Ascending aorta (tissue), 2 donors: ENCODE measurements at regions not wholly inside any gene's neighbourhood (a gene's known extent, or its start where the extent isn't known, plus 50 kb on each side); places are given as distances from the start of the nearest gene placed in this dataset.

Experiments
- DNase-seq, 2 donors: peaks; one replicate each; pipeline ENCODE4 v3.0.0-alpha.2; 2019; ENCODE audit warnings: low spot score in 2 of 2
- H3K27ac ChIP-seq, 2 donors: fragments of 200-600 bp; sonication (generic); one replicate each; pipeline ENCODE4 v1.5.1; 2016 to 2017; ENCODE audit warnings: mild to moderate bottlenecking in 1 of 2
- H3K27me3 ChIP-seq: fragments of 200-600 bp; sonication (generic); one replicate; pipeline ENCODE4 v1.5.1; 2017
- H3K36me3 ChIP-seq, 2 donors: fragments of 200-600 bp; sonication (generic); one replicate each; pipeline ENCODE4 v1.5.1; 2016
- H3K4me1 ChIP-seq, 2 donors: fragments of 200-600 bp; sonication (generic); one replicate each; pipeline ENCODE4 v1.5.1; 2016 to 2017; ENCODE audit warnings: mild to moderate bottlenecking in 1 of 2
- H3K4me3 ChIP-seq, 2 donors: fragments of 200-600 bp; sonication (generic); one replicate each; pipeline ENCODE4 v1.5.1; 2016 to 2017; ENCODE audit warnings: mild to moderate bottlenecking in 1 of 2
- H3K9me3 ChIP-seq, 2 donors: fragments of 200-600 bp; sonication (generic); one replicate each; pipeline ENCODE4 v1.5.1; 2016
- CTCF ChIP-seq, 3 experiments: fragments of 200-600 bp in 2 of 3; fragments of 450-650 bp in 1 of 3; sonication (generic) in 2 of 3; IDR thresholded peaks; one replicate each; pipeline ENCODE4 v1.5.1; 2016 to 2019; ENCODE audit warnings: antibody characterized with exemption in 3 of 3, mild to moderate bottlenecking in 1 of 3, moderate library complexity in 1 of 3
- intact Hi-C: fragments of 100-400 bp; cut with DNase I; formaldehyde crosslinking; loops from one replicate; pipeline ENCODE4 v1.15.1; 2023

- H3K27ac ChIP-seq: no peak overlapping the region
- no peak overlapping the region for H3K4me3 ChIP-seq
- no peaks in the 10 kb centered on the region for H3K27me3 ChIP-seq
- no peaks in the 10 kb centered on the region for H3K9me3 ChIP-seq
- H3K4me1 ChIP-seq: no peaks in the 10 kb centered on the region
- no peak for DNase-seq
- no peaks in the 10 kb centered on the region for H3K36me3 ChIP-seq
- no peak for TF ChIP-seq CTCF (IDR thresholded peaks at IDR 0.05)
- intact Hi-C loops: no loop called here
These were observed 127.0 kb upstream of the CNTN6 start for GRCh38 chr3:965826-966225.

- TF ChIP-seq CTCF (IDR thresholded peaks at IDR 0.05): no peak
- H3K36me3 ChIP-seq: no peaks in the 10 kb centered on the region
- H3K4me3 ChIP-seq: no peak overlapping the region
- no peak for DNase-seq
- H3K27ac ChIP-seq: no peak overlapping the region
- no peaks in the 10 kb centered on the region for H3K9me3 ChIP-seq
- H3K27me3 ChIP-seq: no peaks in the 10 kb centered on the region
- intact Hi-C loops: no loop called here
- H3K4me1 ChIP-seq: no peaks in the 10 kb centered on the region
These were observed 126.5 kb upstream of the CNTN6 start for GRCh38 chr3:966341-966740.

GRCh38 chr3:973340-973739 is 119.5 kb upstream of the CNTN6 start:
- Histone ChIP-seq H3K27ac (no peak overlapping the region), H3K36me3 (no peaks in the 10 kb centered on the region), H3K27me3 (no peaks in the 10 kb centered on the region), H3K4me3 (no peak overlapping the region), H3K9me3 (no peaks in the 10 kb centered on the region), H3K4me1 (no peaks in the 10 kb centered on the region)
- no peak for TF ChIP-seq CTCF (IDR thresholded peaks at IDR 0.05)
- DNase-seq: no peak
- intact Hi-C loops: no loop called here

- no peaks in the 10 kb centered on the region for H3K27me3 ChIP-seq
- intact Hi-C loops: no loop called here
- DNase-seq: no peak
- no peaks in the 10 kb centered on the region for H3K9me3 ChIP-seq
- H3K4me1 ChIP-seq: no peaks in the 10 kb centered on the region
- H3K27ac ChIP-seq: no peak overlapping the region
- TF ChIP-seq CTCF (IDR thresholded peaks at IDR 0.05): no peak
- no peak overlapping the region for H3K4me3 ChIP-seq
- H3K36me3 ChIP-seq: no peaks in the 10 kb centered on the region
These were observed 116.8 kb upstream of the CNTN6 start for GRCh38 chr3:976006-976405.

GRCh38 chr3:981156-981555 is 111.7 kb upstream of the CNTN6 start:
- H3K4me1 ChIP-seq: no peaks in the 10 kb centered on the region
- no peak for DNase-seq
- TF ChIP-seq CTCF (IDR thresholded peaks at IDR 0.05): no peak

GRCh38 chr3:988785-989184 is 104.0 kb upstream of the CNTN6 start:
- Histone ChIP-seq H3K4me1 (no peaks in the 10 kb centered on the region), H3K9me3 (no peaks in the 10 kb centered on the region), H3K4me3 (no peak overlapping the region), H3K27me3 (no peaks in the 10 kb centered on the region), H3K36me3 (no peaks in the 10 kb centered on the region), H3K27ac (no peak overlapping the region)
- intact Hi-C loops: no loop called here
- no peak for TF ChIP-seq CTCF (IDR thresholded peaks at IDR 0.05)
- DNase-seq: no peak

More at GRCh38 chr3:981156-981555, 111.7 kb upstream of the CNTN6 start:
- Histone ChIP-seq H3K36me3 (no peaks in the 10 kb centered on the region), H3K27me3 (no peaks in the 10 kb centered on the region), H3K4me3 (no peak overlapping the region), H3K9me3 (no peaks in the 10 kb centered on the region), H3K27ac (no peak overlapping the region)
- intact Hi-C loops: no loop called here
